H9 (cell line): ENCODE measurements at regions not wholly inside any gene's neighbourhood (a gene's known extent, or its start where the extent isn't known, plus 50 kb on each side); places are given as distances from the start of the nearest gene placed in this dataset.

Experiments
- DNase-seq: peaks from one replicate; pipeline ENCODE4 v3.0.0-alpha.2; 2017
- H2AFZ ChIP-seq: one replicate; pipeline ENCODE4 v1.6.1; 2013; ENCODE audit warnings: mild to moderate bottlenecking, low read length, control low read depth, moderate library complexity
- H2AK5ac ChIP-seq: 2 replicates; pipeline ENCODE4 v1.6.1; 2013; ENCODE audit warnings: low read length, control low read depth, mixed read lengths; ENCODE audit not compliant: insufficient read length
- H2BK120ac ChIP-seq: one replicate; pipeline ENCODE4 v1.6.1; 2013; ENCODE audit warnings: low read depth, mild to moderate bottlenecking, low read length, control low read depth, inconsistent platforms; ENCODE audit not compliant: poor library complexity, severe bottlenecking
- H2BK12ac ChIP-seq: 2 replicates; pipeline ENCODE4 v1.6.1; 2013; ENCODE audit warnings: low read length, control low read depth, mixed read lengths, low read depth; ENCODE audit not compliant: insufficient read length
- H2BK15ac ChIP-seq: 2 replicates; pipeline ENCODE4 v1.6.1; 2013; ENCODE audit warnings: low read depth, low read length, control low read depth
- H2BK20ac ChIP-seq: one replicate; pipeline ENCODE4 v1.6.1; 2013; ENCODE audit warnings: low read depth, mild to moderate bottlenecking, low read length, control low read depth, inconsistent platforms; ENCODE audit not compliant: poor library complexity, severe bottlenecking
- H2BK5ac ChIP-seq: 2 replicates; pipeline ENCODE4 v1.6.1; 2013; ENCODE audit warnings: low read length, control low read depth, mixed read lengths; ENCODE audit not compliant: insufficient read length
- H3K14ac ChIP-seq: 2 replicates; pipeline ENCODE4 v1.6.1; 2013; ENCODE audit warnings: low read length, control low read depth; ENCODE audit not compliant: insufficient read depth
- H3K18ac ChIP-seq: 2 replicates; pipeline ENCODE4 v1.6.1; 2013; ENCODE audit warnings: low read depth, mild to moderate bottlenecking, mixed read lengths, low read length, control low read depth; ENCODE audit not compliant: insufficient read length
- H3K23ac ChIP-seq: 2 replicates; pipeline ENCODE4 v1.6.1; 2013; ENCODE audit warnings: low read length, control low read depth, mixed read lengths, low read depth; ENCODE audit not compliant: insufficient read length
- H3K23me2 ChIP-seq: 2 replicates; pipeline ENCODE4 v1.6.1; 2013; ENCODE audit warnings: low read depth, mild to moderate bottlenecking, mixed read lengths, low read length, control low read depth; ENCODE audit not compliant: insufficient read length, poor library complexity, severe bottlenecking
- H3K27ac ChIP-seq: 2 replicates; pipeline ENCODE4 v1.5.1; 2013; ENCODE audit warnings: low read length, control low read depth, mixed read lengths, low read depth; ENCODE audit not compliant: insufficient read length
- H3K27me3 ChIP-seq: 2 replicates; pipeline ENCODE4 v1.6.1; 2013; ENCODE audit warnings: low read length, control low read depth, inconsistent platforms; ENCODE audit not compliant: insufficient read depth
- H3K4ac ChIP-seq: 2 replicates; pipeline ENCODE4 v1.6.1; 2013; ENCODE audit warnings: low read depth, mild to moderate bottlenecking, control low read depth, inconsistent platforms, low read length, moderate library complexity
- H3K4me1 ChIP-seq: 2 replicates; pipeline ENCODE4 v1.6.1; 2013; ENCODE audit warnings: low read length, control low read depth, inconsistent platforms; ENCODE audit not compliant: insufficient read depth
- H3K4me2 ChIP-seq: 2 replicates; pipeline ENCODE4 v1.6.1; 2013; ENCODE audit warnings: low read length, control low read depth, mixed read lengths; ENCODE audit not compliant: insufficient read length, insufficient read depth
- H3K56ac ChIP-seq: 2 replicates; pipeline ENCODE4 v1.6.1; 2013; ENCODE audit warnings: low read depth, mild to moderate bottlenecking, mixed read lengths, low read length, control low read depth; ENCODE audit not compliant: insufficient read length
- H3K79me1 ChIP-seq: 2 replicates; pipeline ENCODE4 v1.6.1; 2013; ENCODE audit warnings: low read depth, mild to moderate bottlenecking, moderate library complexity, low read length, control low read depth, inconsistent platforms; ENCODE audit not compliant: insufficient read depth, poor library complexity, severe bottlenecking
- H3K79me2 ChIP-seq: 2 replicates; pipeline ENCODE4 v1.6.1; 2013; ENCODE audit warnings: low read length, control low read depth, inconsistent platforms; ENCODE audit not compliant: insufficient read depth
- H3K9ac ChIP-seq: 2 replicates; pipeline ENCODE4 v1.6.1; 2013; ENCODE audit warnings: low read length, control low read depth, mixed read lengths; ENCODE audit not compliant: insufficient read length; ENCODE audit errors: extremely low read depth
- H3K9me3 ChIP-seq: one replicate; pipeline ENCODE4 v1.6.1; 2013; ENCODE audit warnings: low read depth, low read length, inconsistent platforms; ENCODE audit not compliant: control insufficient read depth
- H3T11ph ChIP-seq: one replicate; pipeline ENCODE4 v1.6.1; 2013; ENCODE audit warnings: mild to moderate bottlenecking, low read length, control low read depth, inconsistent platforms
- H4K20me1 ChIP-seq: one replicate; pipeline ENCODE4 v1.6.1; 2013; ENCODE audit not compliant: control insufficient read depth, insufficient read length, insufficient read depth
- H4K5ac ChIP-seq: 2 replicates; pipeline ENCODE4 v1.6.1; 2013; ENCODE audit warnings: low read depth, mild to moderate bottlenecking, mixed read lengths, low read length, control low read depth; ENCODE audit not compliant: insufficient read length
- H4K8ac ChIP-seq: replicated peaks from 2 replicates; pipeline ENCODE4 v1.6.1; 2013; ENCODE audit warnings: low read length, control low read depth, mixed read lengths, low read depth; ENCODE audit not compliant: insufficient read length
- H4K91ac ChIP-seq: 2 replicates; pipeline ENCODE4 v1.6.1; 2013; ENCODE audit warnings: low read depth, mild to moderate bottlenecking, moderate library complexity, mixed read lengths, low read length, control low read depth; ENCODE audit not compliant: insufficient read length
- H3K27ac Mint-ChIP-seq, 3 experiments: 2 replicates in 2 of 3; 3 replicates in 1 of 3; pipeline ENCODE4 v1.8.0; 2020 to 2021; ENCODE audit warnings: mixed read lengths in 3 of 3, mild to moderate bottlenecking in 1 of 3, moderate library complexity in 1 of 3
- H3K27me3 Mint-ChIP-seq: 2 replicates; pipeline ENCODE4 v1.8.0; 2021; ENCODE audit warnings: low read depth, mild to moderate bottlenecking, moderate library complexity, mixed read lengths
- H3K36me3 Mint-ChIP-seq, 3 experiments: 2 replicates in 2 of 3; 3 replicates in 1 of 3; pipeline ENCODE4 v1.8.0; 2020 to 2021; ENCODE audit warnings: low read depth in 3 of 3, mixed read lengths in 3 of 3; ENCODE audit not compliant: insufficient read depth in 1 of 3
- H3K4me1 Mint-ChIP-seq, 2 experiments: 2 replicates each; pipeline ENCODE4 v1.8.0; 2020; ENCODE audit warnings: mixed read lengths in 2 of 2
- H3K4me3 Mint-ChIP-seq, 2 experiments: 2 replicates in 1 of 2; 3 replicates in 1 of 2; pipeline ENCODE4 v1.8.0; 2020 to 2021; ENCODE audit warnings: mild to moderate bottlenecking in 2 of 2, mixed read lengths in 2 of 2, moderate library complexity in 1 of 2
- H3K9me3 Mint-ChIP-seq, 2 experiments: 2 replicates in 1 of 2; 3 replicates in 1 of 2; pipeline ENCODE4 v1.8.0; 2020; ENCODE audit warnings: mild to moderate bottlenecking in 2 of 2, mixed read lengths in 2 of 2, moderate library complexity in 1 of 2
- CTCF ChIP-seq: fragments of 200-600 bp; sonication (generic); conservative IDR thresholded peaks from 3 replicates; pipeline ENCODE4 v1.8.0; 2021; ENCODE audit warnings: antibody characterized with exemption, mild to moderate bottlenecking

- Histone ChIP-seq H3K27ac (no peak overlapping the region), H3K18ac (no peak overlapping the region), H3K79me1 (no peaks in the 10 kb centered on the region), H2BK15ac (no peak overlapping the region), H4K8ac (no peak overlapping the region), H3K9me3 (no peaks in the 10 kb centered on the region), H3K14ac (no peak overlapping the region), H3K23me2 (no peaks in the 10 kb centered on the region), H2BK5ac (no peak overlapping the region), H3K23ac (no peak overlapping the region), H3K79me2 (no peaks in the 10 kb centered on the region), H3K56ac (no peak overlapping the region), H2BK120ac (no peak overlapping the region), H3K27me3 (no peaks in the 10 kb centered on the region), H2AFZ (no peak overlapping the region), H4K91ac (no peak overlapping the region), H3K9ac (no peak overlapping the region), H3K4me1 (no peaks in the 10 kb centered on the region), H2BK20ac (no peak overlapping the region), H3T11ph (no peak overlapping the region), H3K4ac (no peak overlapping the region), H2AK5ac (no peak overlapping the region), H4K20me1 (no peaks in the 10 kb centered on the region), H2BK12ac (no peak overlapping the region), H4K5ac (no peak overlapping the region), H3K4me2 (no peak overlapping the region)
- Mint-ChIP-seq H3K9me3 (peaks cover 18 to 20% of the 10 kb centered on the region in 2 experiments), H3K4me1 (peaks cover 2 to 5% of the 10 kb centered on the region in 2 experiments; a peak in 3 of 4 replicates), H3K27me3 (peaks cover 2% of the 10 kb centered on the region; the same call in 1 of the 2 replicates), H3K4me3 (no peak overlapping the region), H3K36me3 (peaks cover 0 to 10% (median 0%) of the 10 kb centered on the region in 3 experiments; a peak in 5 of 7 replicates), H3K27ac (no peak overlapping the region)
- DNase-seq, result no peak
- TF ChIP-seq CTCF, result no peak
Measured at GRCh38 chr2:190771726-190772125, 108.9 kb upstream of the GLS start.
